ENCODE measurements at regions not wholly inside any gene's neighbourhood (a gene's known extent, or its start where the extent isn't known, plus 50 kb on each side); places are given as distances from the start of the nearest gene placed in this dataset.

GRCh38 chr6:19332806-19333460 is 504.2 kb upstream of the ID4 start:
- H3K4me3 ChIP-seq (ENCODE audit: low read depth, low read length), result no peak overlapping the region
- no peak for DNase-seq (ENCODE audit: low read depth, low spot score)
- in situ Hi-C loops (cut with HindIII; ENCODE audit: low sequenced_read_pairs), result no loop called here
- no peak for TF ChIP-seq CTCF (IDR thresholded peaks at IDR 0.05; ENCODE audit: low read depth, low read length)

GRCh38 chr6:19333936-19334335 is 503.2 kb upstream of the ID4 start:
- H3K4me3 ChIP-seq (ENCODE audit: low read depth, low read length), result no peak overlapping the region
- in situ Hi-C loops (cut with HindIII; ENCODE audit: low sequenced_read_pairs), result no loop called here
- TF ChIP-seq CTCF (IDR thresholded peaks at IDR 0.05; ENCODE audit: low read depth, low read length), result no peak
- peak; percentile 47 for DNase-seq (ENCODE audit: low read depth, low spot score)

- DNase-seq (ENCODE audit: low read depth, low spot score), result no peak
- in situ Hi-C loops (cut with HindIII; ENCODE audit: low sequenced_read_pairs), result no loop called here
- no peak for TF ChIP-seq CTCF (IDR thresholded peaks at IDR 0.05; ENCODE audit: low read depth, low read length)
- H3K4me3 ChIP-seq (ENCODE audit: low read depth, low read length), result no peak overlapping the region
These were observed 500.6 kb upstream of the ID4 start for GRCh38 chr6:19336579-19336978.

GRCh38 chr6:19337101-19337500 is 500.1 kb upstream of the ID4 start:
- no peak for DNase-seq (ENCODE audit: low read depth, low spot score)
- H3K4me3 ChIP-seq (ENCODE audit: low read depth, low read length), result no peak overlapping the region
- no peak for TF ChIP-seq CTCF (IDR thresholded peaks at IDR 0.05; ENCODE audit: low read depth, low read length)
- in situ Hi-C loops (cut with HindIII; ENCODE audit: low sequenced_read_pairs), result no loop called here

- in situ Hi-C loops (cut with HindIII; ENCODE audit: low sequenced_read_pairs), result no loop called here
- peak; percentile 25 for DNase-seq (ENCODE audit: low read depth, low spot score)
- TF ChIP-seq CTCF (IDR thresholded peaks at IDR 0.05; ENCODE audit: low read depth, low read length), result no peak
- no peak overlapping the region for H3K4me3 ChIP-seq (ENCODE audit: low read depth, low read length)
These were observed 494.6 kb upstream of the ID4 start for GRCh38 chr6:19342616-19343015.

GRCh38 chr6:19349429-19349828 is 487.7 kb upstream of the ID4 start:
- no peak for TF ChIP-seq CTCF (IDR thresholded peaks at IDR 0.05; ENCODE audit: low read depth, low read length)
- in situ Hi-C loops (cut with HindIII; ENCODE audit: low sequenced_read_pairs), result no loop called here
- no peak for DNase-seq (ENCODE audit: low read depth, low spot score)
- no peak overlapping the region for H3K4me3 ChIP-seq (ENCODE audit: low read depth, low read length)

Data from astrocyte of the spinal cord (primary cell).